ENCODE measurements at regions not wholly inside any gene's neighbourhood (a gene's known extent, or its start where the extent isn't known, plus 50 kb on each side); places are given as distances from the start of the nearest gene placed in this dataset.
"Not testable (repeated sequence)": the region's sequence is repeated elsewhere in the genome, so short reads cannot be mapped to it uniquely, and the experiment has no call there.

DNA sequence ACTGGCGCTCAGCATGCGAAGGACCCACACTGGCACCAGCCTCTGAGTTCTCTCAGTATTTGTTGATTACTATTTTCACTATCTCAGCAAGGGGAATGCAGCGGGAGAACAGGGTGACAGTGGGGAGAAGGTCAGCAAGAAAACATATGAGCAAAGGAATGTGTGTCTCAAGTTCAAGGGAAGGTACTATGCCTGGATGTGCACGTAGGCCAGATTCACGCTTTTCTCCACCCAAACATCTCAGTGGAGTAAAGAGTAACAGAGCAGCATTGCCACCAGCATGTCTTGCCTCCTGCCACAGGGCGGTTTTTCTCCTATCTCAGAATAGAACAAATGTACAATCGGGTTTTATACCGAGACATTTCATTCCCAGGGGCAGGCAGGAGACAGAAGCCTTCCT is 297.5 kb upstream of the MAGI2 start:
- not testable (repeated sequence) for TF ChIP-seq EZH2 (IDR thresholded peaks at IDR 0.05); POLR2AphosphoS5 (IDR thresholded peaks at IDR 0.05; ENCODE audit: borderline replicate concordance, low read depth, low read length); FOXP2 (optimal IDR thresholded peaks at IDR 0.05; ENCODE audit: control extremely low read depth, extremely low read length, insufficient read depth)
